Smooth muscle cell (in vitro differentiated cells): ENCODE measurements at regions not wholly inside any gene's neighbourhood (a gene's known extent, or its start where the extent isn't known, plus 50 kb on each side); places are given as distances from the start of the nearest gene placed in this dataset.
A peak's percentile ranks its signal among the peaks of the same experiment; 100 is the strongest.

Source experiments
- DNase-seq: peaks from one replicate; lab custom pipeline; 2025; ENCODE audit not compliant: unreplicated experiment; lab: John Stamatoyannopoulos, UW
- H2AFZ ChIP-seq: fragments of 200-600 bp; sonication (generic); 2 replicates; pipeline ENCODE4 v1.6.0; 2016; ENCODE audit warnings: antibody characterized with exemption, low read depth, mild to moderate bottlenecking
- H3F3A ChIP-seq: fragments of 200-600 bp; sonication (generic); 2 replicates; pipeline ENCODE4 v1.6.0; 2017; ENCODE audit warnings: antibody characterized with exemption, low read depth
- H3K27ac ChIP-seq: fragments of 200-600 bp; sonication (generic); 2 replicates; pipeline ENCODE4 v1.5.1; 2016; ENCODE audit warnings: low read depth, mild to moderate bottlenecking
- H3K27me3 ChIP-seq: fragments of 200-600 bp; sonication (generic); 2 replicates; pipeline ENCODE4 v1.6.1; 2016; ENCODE audit warnings: low read depth, mild to moderate bottlenecking
- H3K36me3 ChIP-seq: fragments of 200-600 bp; sonication (generic); 2 replicates; pipeline ENCODE4 v1.5.1; 2016; ENCODE audit warnings: low read depth
- H3K4me1 ChIP-seq: fragments of 200-600 bp; sonication (generic); 2 replicates; pipeline ENCODE4 v1.5.1; 2016; ENCODE audit warnings: low read depth
- H3K4me2 ChIP-seq: fragments of 200-600 bp; sonication (generic); 2 replicates; pipeline ENCODE4 v1.6.0; 2016; ENCODE audit warnings: mild to moderate bottlenecking
- H3K4me3 ChIP-seq: fragments of 200-600 bp; sonication (generic); 2 replicates; pipeline ENCODE4 v1.5.1; 2016; ENCODE audit warnings: mild to moderate bottlenecking
- H3K79me2 ChIP-seq: fragments of 200-600 bp; sonication (generic); 2 replicates; pipeline ENCODE4 v1.6.0; 2016; ENCODE audit warnings: low read depth, mild to moderate bottlenecking
- H3K9ac ChIP-seq: fragments of 200-600 bp; sonication (generic); 2 replicates; pipeline ENCODE4 v1.6.0; 2016; ENCODE audit warnings: low read depth
- H3K9me3 ChIP-seq: fragments of 200-600 bp; sonication (generic); replicated peaks from 2 replicates; pipeline ENCODE4 v1.5.1; 2016; ENCODE audit warnings: low read depth
- H4K20me1 ChIP-seq: fragments of 200-600 bp; sonication (generic); 2 replicates; pipeline ENCODE4 v1.6.0; 2016; ENCODE audit warnings: low read depth
- WGBS: methylation state at CpG from one replicate; pipeline ENCODE4 v1.1.7; 2016; ENCODE audit warnings: low lambda C conversion rate; 5-methylcytosine and 5-hydroxymethylcytosine counted together
- TF ChIP-seq, protein P1 (sequence below): fragments of 200-600 bp; sonication (generic); IDR thresholded peaks from 2 replicates; pipeline ENCODE4 v1.5.1; 2017; ENCODE audit warnings: borderline replicate concordance, mild to moderate bottlenecking, antibody characterized with exemption; ENCODE audit not compliant: insufficient read depth, poor library complexity, severe bottlenecking

DNA sequence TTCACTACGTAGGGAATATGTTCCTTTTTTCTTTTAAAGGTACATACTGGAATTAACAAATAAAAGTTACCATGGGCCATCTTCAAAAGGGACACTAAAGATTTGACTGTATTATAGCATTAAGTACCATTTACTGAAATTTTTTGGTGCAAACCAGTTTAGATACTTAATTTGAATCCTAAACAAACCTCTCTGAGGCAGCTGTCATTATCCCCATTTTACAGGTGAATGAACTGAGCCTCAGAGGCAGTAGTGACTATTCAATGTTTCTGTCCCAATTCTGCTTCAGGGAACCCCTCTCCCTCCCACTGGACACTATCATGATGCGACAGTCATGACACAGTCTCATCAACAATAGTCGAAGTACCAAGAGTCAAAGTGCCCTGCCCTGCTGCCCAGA, 76.2 kb upstream of the PHF21A start:
- Histone ChIP-seq H3K9me3 (no peaks in the 10 kb centered on the region), H3F3A (no peaks in the 10 kb centered on the region), H3K79me2 (no peaks in the 10 kb centered on the region), H3K4me3 (no peak overlapping the region), H3K27me3 (peaks cover 7% of the 10 kb centered on the region), H3K4me1 (no peaks in the 10 kb centered on the region), H2AFZ (no peak overlapping the region), H3K27ac (no peak overlapping the region), H3K9ac (no peak overlapping the region), H3K36me3 (no peaks in the 10 kb centered on the region), H3K4me2 (no peak overlapping the region), H4K20me1 (no peaks in the 10 kb centered on the region)
- WGBS = 90% methylated on average over 3 of the region's 3 CpGs
- DNase-seq = no peak
- TF ChIP-seq, protein P1, sequence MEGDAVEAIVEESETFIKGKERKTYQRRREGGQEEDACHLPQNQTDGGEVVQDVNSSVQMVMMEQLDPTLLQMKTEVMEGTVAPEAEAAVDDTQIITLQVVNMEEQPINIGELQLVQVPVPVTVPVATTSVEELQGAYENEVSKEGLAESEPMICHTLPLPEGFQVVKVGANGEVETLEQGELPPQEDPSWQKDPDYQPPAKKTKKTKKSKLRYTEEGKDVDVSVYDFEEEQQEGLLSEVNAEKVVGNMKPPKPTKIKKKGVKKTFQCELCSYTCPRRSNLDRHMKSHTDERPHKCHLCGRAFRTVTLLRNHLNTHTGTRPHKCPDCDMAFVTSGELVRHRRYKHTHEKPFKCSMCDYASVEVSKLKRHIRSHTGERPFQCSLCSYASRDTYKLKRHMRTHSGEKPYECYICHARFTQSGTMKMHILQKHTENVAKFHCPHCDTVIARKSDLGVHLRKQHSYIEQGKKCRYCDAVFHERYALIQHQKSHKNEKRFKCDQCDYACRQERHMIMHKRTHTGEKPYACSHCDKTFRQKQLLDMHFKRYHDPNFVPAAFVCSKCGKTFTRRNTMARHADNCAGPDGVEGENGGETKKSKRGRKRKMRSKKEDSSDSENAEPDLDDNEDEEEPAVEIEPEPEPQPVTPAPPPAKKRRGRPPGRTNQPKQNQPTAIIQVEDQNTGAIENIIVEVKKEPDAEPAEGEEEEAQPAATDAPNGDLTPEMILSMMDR = no peak

DNA sequence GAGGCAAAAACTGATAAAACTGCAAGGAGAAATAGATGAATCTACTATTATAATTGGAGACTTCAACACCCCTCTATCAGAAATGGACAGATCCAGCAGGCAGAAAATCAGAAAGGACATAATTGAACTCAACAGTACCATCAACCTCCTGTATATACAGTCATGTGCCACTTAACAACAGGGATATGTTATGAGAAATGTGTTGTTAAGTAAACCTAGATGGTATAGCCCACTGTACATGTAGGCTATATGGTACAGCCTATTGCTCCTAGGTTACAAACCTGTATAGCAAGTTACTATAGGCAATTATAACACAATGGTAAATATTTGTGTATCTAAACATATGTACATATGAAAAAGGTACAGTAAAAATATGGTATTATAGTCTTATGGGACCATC, 66.8 kb upstream of the PHF21A start:
- H3K27me3 ChIP-seq = no peaks in the 10 kb centered on the region
- H3K9me3 ChIP-seq = no peaks in the 10 kb centered on the region
- H3K79me2 ChIP-seq = no peaks in the 10 kb centered on the region
- H3K4me2 ChIP-seq = no peak overlapping the region
- no peak overlapping the region for H3K4me3 ChIP-seq
- H4K20me1 ChIP-seq = no peaks in the 10 kb centered on the region
- H3F3A ChIP-seq = peaks cover 4% of the 10 kb centered on the region
- H3K36me3 ChIP-seq = no peaks in the 10 kb centered on the region
- H3K9ac ChIP-seq = no peak overlapping the region
- TF ChIP-seq, protein P1 = no peak
- H3K4me1 ChIP-seq = peaks cover 4% of the 10 kb centered on the region
- no peak overlapping the region for H3K27ac ChIP-seq
- H2AFZ ChIP-seq = no peak overlapping the region
- no peak for DNase-seq

DNA sequence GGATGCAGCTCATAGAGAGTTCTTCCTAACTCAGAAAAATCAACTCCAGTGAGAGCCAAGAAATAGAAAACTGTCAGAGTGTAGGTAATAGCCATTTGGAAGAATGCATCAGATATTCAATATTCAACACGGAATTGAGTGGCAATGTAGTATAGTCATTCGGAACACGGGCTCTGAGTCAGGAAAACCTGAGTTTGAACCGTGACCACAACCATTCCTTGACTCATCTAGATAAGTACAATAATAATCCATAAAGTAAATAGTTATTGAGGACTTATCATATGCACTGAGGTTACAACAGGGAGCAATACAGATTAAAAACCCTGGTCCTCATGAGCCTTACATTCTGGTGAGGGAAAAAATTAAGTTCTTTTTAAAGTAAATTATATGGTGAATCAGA, 62.6 kb upstream of the PHF21A start:
- peaks cover 4% of the 10 kb centered on the region for H3F3A ChIP-seq
- H3K9ac ChIP-seq = no peak overlapping the region
- no peak overlapping the region for H2AFZ ChIP-seq
- H3K4me3 ChIP-seq = no peak overlapping the region
- TF ChIP-seq, protein P1 = no peak
- no peak overlapping the region for H3K4me2 ChIP-seq
- H3K27me3 ChIP-seq = no peaks in the 10 kb centered on the region
- no peaks in the 10 kb centered on the region for H4K20me1 ChIP-seq
- peaks cover 4% of the 10 kb centered on the region for H3K4me1 ChIP-seq
- no peaks in the 10 kb centered on the region for H3K36me3 ChIP-seq
- H3K79me2 ChIP-seq = no peaks in the 10 kb centered on the region
- H3K27ac ChIP-seq = peak overlapping the region; percentile 68
- 44% methylated on average over 4 of the region's 4 CpGs for WGBS
- no peaks in the 10 kb centered on the region for H3K9me3 ChIP-seq
- no peak for DNase-seq

DNA sequence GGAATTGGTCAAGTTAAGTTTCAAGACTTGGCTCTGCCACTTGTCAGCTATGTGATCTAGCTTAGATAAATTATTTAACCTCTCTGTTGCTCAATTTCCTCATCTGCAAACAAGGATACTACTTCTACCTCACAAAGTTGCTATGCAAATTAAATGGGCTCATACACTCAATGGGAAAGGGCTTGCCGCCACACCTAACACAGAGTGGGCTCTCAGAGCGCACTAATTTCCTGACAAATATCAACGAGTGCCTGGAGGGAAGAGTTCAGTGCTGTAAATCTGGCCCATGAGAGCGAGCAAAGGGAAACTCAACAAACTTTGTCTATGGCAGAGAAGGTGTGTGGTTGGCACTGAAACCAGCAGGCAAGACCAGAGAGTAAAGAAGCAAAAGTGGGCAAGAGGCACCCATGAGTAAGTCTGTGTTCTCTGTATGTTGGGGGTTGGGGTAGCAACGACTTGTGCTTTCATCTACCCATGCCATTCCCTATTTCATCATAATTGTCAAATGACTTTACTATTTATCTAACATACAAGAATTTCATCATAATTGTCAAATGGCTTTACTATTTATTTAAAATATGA, 60.7 kb upstream of the PHF21A start:
- WGBS = 86% methylated on average over 5 of the region's 5 CpGs
- peaks cover 4% of the 10 kb centered on the region for H3K4me1 ChIP-seq
- DNase-seq = no peak
- H3K9ac ChIP-seq = no peak overlapping the region
- peaks cover 4% of the 10 kb centered on the region for H3F3A ChIP-seq
- no peaks in the 10 kb centered on the region for H3K36me3 ChIP-seq
- no peak overlapping the region for H3K27ac ChIP-seq
- H4K20me1 ChIP-seq = no peaks in the 10 kb centered on the region
- H3K79me2 ChIP-seq = no peaks in the 10 kb centered on the region
- H3K27me3 ChIP-seq = no peaks in the 10 kb centered on the region
- no peak overlapping the region for H3K4me2 ChIP-seq
- TF ChIP-seq, protein P1 = no peak
- H3K4me3 ChIP-seq = no peak overlapping the region
- H3K9me3 ChIP-seq = no peaks in the 10 kb centered on the region
- H2AFZ ChIP-seq = no peak overlapping the region
